Urinary bladder (tissue), 3 donors: ENCODE measurements at regions not wholly inside any gene's neighbourhood (a gene's known extent, or its start where the extent isn't known, plus 50 kb on each side); places are given as distances from the start of the nearest gene placed in this dataset.
A peak's percentile ranks its signal among the peaks of the same experiment; 100 is the strongest.

ENCODE experiments used
- DNase-seq: peaks from one replicate; pipeline ENCODE4 v3.0.0-alpha.2; 2015; ENCODE audit errors: extremely low spot score
- H3K27ac ChIP-seq: one replicate; pipeline ENCODE4 v1.5.1; 2013; ENCODE audit warnings: low read depth, mild to moderate bottlenecking, moderate library complexity
- H3K36me3 ChIP-seq: one replicate; pipeline ENCODE4 v1.6.1; 2013; ENCODE audit warnings: mild to moderate bottlenecking, moderate library complexity; ENCODE audit not compliant: insufficient read depth
- H3K4me1 ChIP-seq: one replicate; pipeline ENCODE4 v1.6.1; 2013; ENCODE audit warnings: mild to moderate bottlenecking, moderate library complexity; ENCODE audit not compliant: insufficient read depth
- H3K4me3 ChIP-seq: one replicate; pipeline ENCODE4 v1.5.1; 2013; ENCODE audit warnings: low read depth, low read length
- WGBS: extraction: QIAGEN DNeasy Blood & Tissue Kit; methylation state at CpG from one replicate; pipeline ENCODE4 v1.1.7; 2013; 5-methylcytosine and 5-hydroxymethylcytosine counted together
- donor health status: healthy with polysubstance abuse.
- donor health status: healthy.

DNA sequence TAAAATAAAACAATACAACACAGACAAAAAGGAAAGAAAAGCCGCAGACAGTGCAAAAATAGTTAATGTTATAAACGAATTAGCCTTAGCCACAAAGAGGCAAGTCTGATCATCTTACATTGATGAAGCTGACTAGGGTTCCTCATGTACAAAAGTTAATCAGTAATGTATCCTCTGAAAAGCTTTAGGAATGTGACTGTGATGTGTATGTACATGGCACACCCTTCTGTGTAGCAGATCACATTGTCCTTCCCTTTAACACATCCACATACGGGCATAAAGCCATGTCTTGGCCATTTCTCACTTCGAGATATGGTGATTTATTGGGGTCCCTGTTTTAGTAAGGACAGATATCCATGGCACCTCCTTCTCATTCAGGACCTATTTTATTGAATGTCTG is 1327.5 kb upstream of the CDH8 start:
- Histone ChIP-seq H3K36me3 (no peaks in the 10 kb centered on the region), H3K27ac (no peak overlapping the region), H3K4me3 (no peak overlapping the region), H3K4me1 (no peaks in the 10 kb centered on the region)
- WGBS: 82% methylated on average over 4 of the region's 4 CpGs
- no peak for DNase-seq

GRCh38 chr16:63361032-63361624 is 1324.9 kb upstream of the CDH8 start:
- peak; percentile 11 for DNase-seq
- Histone ChIP-seq H3K4me1 (no peaks in the 10 kb centered on the region), H3K27ac (no peak overlapping the region), H3K4me3 (no peak overlapping the region), H3K36me3 (no peaks in the 10 kb centered on the region)
- WGBS: 0% methylated on average over 1 of the region's 1 CpG

DNA sequence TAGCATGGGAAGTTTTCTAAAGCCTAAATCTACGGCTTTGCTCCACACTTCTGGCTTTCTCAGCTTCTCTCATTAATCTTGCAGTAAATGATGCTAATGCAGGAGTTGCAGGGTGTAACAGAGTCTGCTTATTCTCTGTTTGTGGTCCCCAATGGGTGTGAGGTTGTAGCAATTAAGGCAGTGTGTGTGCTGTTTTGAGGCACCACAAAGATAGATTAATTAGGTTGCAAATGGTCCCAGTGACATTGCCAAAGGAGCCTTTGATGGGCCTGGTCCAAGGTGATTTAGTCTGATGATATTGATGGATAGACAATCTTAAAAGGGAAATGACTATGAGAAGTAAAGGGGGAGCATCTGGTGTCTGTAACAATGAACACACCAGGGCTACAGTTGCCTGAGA is 1313.7 kb upstream of the CDH8 start:
- H3K4me3 ChIP-seq: no peak overlapping the region
- no peaks in the 10 kb centered on the region for H3K4me1 ChIP-seq
- no peak for DNase-seq
- WGBS: 77% methylated on average over 1 of the region's 1 CpG
- no peak overlapping the region for H3K27ac ChIP-seq
- H3K36me3 ChIP-seq: no peaks in the 10 kb centered on the region

GRCh38 chr16:63346000-63346399 is 1309.8 kb upstream of the CDH8 start:
- no peak overlapping the region for H3K27ac ChIP-seq
- DNase-seq: no peak
- H3K4me1 ChIP-seq: no peaks in the 10 kb centered on the region
- H3K36me3 ChIP-seq: no peaks in the 10 kb centered on the region
- H3K4me3 ChIP-seq: no peak overlapping the region
- WGBS: 88% methylated on average over 3 of the region's 3 CpGs

GRCh38 chr16:63337264-63337663 is 1301.0 kb upstream of the CDH8 start:
- DNase-seq: no peak
- H3K4me3 ChIP-seq: no peak overlapping the region
- 73% methylated on average over 1 of the region's 1 CpG for WGBS
- H3K4me1 ChIP-seq: no peaks in the 10 kb centered on the region
- H3K36me3 ChIP-seq: no peaks in the 10 kb centered on the region
- no peak overlapping the region for H3K27ac ChIP-seq

- Histone ChIP-seq H3K4me1 (no peaks in the 10 kb centered on the region), H3K36me3 (no peaks in the 10 kb centered on the region), H3K27ac (no peak overlapping the region), H3K4me3 (no peak overlapping the region)
- WGBS: 76% methylated on average over 3 of the region's 3 CpGs
- DNase-seq: no peak
Measured at GRCh38 chr16:63331111-63331510, 1294.9 kb upstream of the CDH8 start.

GRCh38 chr16:63326736-63327339 is 1290.6 kb upstream of the CDH8 start:
- no peaks in the 10 kb centered on the region for H3K36me3 ChIP-seq
- 88% methylated on average over 3 of the region's 3 CpGs for WGBS
- no peak overlapping the region for H3K27ac ChIP-seq
- H3K4me1 ChIP-seq: no peaks in the 10 kb centered on the region
- no peak for DNase-seq
- no peak overlapping the region for H3K4me3 ChIP-seq

DNA sequence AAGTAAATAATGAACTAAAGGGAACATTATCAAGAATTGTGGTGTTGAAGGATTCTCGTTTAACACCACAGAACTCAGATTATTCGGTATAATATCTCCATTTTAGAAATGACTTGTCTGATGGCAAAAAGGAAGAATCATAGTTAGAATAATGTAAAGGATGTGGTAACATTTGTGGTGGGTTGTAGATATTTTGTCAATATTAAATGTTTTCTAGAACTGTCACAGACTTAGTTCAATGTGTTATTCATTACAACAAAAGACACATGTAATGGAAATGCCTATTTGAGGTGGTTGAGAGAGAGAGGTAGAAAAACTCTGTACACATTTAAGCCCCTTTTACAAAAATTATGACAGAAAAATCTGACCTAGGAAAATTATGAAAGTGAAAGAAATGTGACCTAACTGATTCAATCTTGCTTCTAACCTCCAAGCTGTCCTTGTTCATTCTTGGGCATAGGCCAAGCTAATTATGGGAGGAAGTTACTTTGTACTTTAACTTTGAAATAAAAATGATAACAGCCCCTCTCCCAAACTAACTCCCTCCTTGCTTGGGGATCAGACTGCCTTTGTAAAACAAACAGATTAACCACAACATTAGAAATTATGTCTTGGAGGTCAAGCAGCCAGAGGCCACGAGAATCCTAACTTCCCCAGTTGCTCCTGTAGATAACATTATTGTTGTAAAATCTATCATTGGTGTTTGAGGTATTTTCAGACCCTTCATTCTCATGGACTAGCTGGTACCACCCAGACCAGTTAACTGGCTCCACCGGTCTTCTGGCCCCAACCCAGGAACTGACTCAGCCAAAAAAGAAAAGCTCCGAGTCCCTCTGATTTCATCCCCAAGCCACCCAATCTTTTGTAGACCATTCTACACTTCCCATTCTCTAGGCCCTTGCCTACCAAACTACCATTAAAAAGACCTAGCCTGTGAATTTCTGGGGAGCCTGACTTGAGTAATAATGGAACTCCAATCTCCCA is 1287.8 kb upstream of the CDH8 start:
- Histone ChIP-seq H3K4me3 (no peak overlapping the region), H3K4me1 (no peaks in the 10 kb centered on the region), H3K27ac (no peak overlapping the region), H3K36me3 (no peaks in the 10 kb centered on the region)
- DNase-seq: no peak
- WGBS: 65% methylated on average over 5 of the region's 5 CpGs

DNA sequence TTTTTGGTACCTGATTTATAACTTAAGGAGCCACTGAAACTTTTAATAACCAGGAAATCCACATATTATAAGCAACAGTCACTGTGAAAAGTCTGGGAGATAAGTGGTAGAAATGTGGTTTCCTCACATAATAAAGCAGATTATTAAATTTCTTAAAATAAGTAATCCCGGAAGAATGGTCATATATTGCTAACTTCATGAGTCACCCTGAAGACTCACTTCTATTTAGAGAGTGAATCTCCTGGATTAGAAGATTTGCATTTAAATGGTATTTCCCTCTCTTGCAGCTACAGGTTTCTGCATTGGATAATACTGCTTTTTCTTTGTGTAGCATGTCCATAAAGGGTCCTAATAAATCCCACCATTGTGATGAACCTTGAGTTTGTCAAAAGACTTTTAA is 1286.8 kb upstream of the CDH8 start:
- H3K36me3 ChIP-seq: no peaks in the 10 kb centered on the region
- no peaks in the 10 kb centered on the region for H3K4me1 ChIP-seq
- no peak overlapping the region for H3K27ac ChIP-seq
- no peak overlapping the region for H3K4me3 ChIP-seq
- WGBS: 57% methylated on average over 1 of the region's 1 CpG
- DNase-seq: no peak

DNA sequence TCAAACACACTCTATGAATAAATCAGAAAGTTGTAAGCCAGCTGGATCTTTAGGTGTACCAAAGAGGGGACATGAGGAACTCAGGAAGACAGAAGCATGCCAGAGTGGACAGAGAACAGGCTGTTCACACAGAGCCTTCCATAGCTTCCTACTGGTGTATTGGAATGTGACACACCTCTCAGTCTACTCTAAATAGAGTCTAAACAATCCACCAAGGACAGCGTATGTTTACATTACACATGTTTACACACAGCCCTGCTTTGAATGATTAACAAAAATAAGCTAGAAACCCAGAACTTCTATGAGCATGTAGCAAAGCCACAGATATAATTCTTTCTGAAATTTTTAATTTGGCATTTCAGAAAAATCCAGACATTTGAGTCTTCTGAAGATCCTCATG is 1279.0 kb upstream of the CDH8 start:
- Histone ChIP-seq H3K4me3 (no peak overlapping the region), H3K36me3 (no peaks in the 10 kb centered on the region), H3K27ac (no peak overlapping the region), H3K4me1 (no peaks in the 10 kb centered on the region)
- 45% methylated on average over 1 of the region's 1 CpG for WGBS
- no peak for DNase-seq

DNA sequence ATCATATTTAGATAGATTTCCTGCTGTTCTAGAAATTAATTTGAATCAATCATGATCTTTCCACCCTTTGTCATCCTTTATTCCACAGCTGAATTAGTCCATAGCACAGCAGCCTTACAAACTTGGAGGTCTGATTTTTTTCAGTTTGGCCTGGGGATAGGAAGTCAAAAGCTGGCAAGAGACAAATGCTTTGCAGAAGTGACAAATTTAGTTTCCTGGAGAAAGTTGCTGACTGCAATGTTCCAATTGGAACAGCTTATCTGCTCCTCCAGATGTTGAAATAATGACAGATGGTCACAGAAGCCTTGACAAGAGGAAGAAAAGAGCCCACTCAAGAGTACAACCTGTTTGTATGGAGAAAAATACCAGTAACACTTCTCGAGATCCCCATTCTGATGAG is 1276.1 kb upstream of the CDH8 start:
- H3K4me3 ChIP-seq: no peak overlapping the region
- H3K4me1 ChIP-seq: no peaks in the 10 kb centered on the region
- WGBS: 45% methylated on average over 1 of the region's 1 CpG
- H3K36me3 ChIP-seq: no peaks in the 10 kb centered on the region
- no peak for DNase-seq
- no peak overlapping the region for H3K27ac ChIP-seq

GRCh38 chr16:63311313-63311712 is 1275.1 kb upstream of the CDH8 start:
- no peak overlapping the region for H3K4me3 ChIP-seq
- WGBS: 70% methylated on average over 3 of the region's 3 CpGs
- no peak overlapping the region for H3K27ac ChIP-seq
- no peaks in the 10 kb centered on the region for H3K36me3 ChIP-seq
- no peak for DNase-seq
- H3K4me1 ChIP-seq: no peaks in the 10 kb centered on the region

- Histone ChIP-seq H3K4me3 (no peak overlapping the region), H3K36me3 (no peaks in the 10 kb centered on the region), H3K4me1 (no peaks in the 10 kb centered on the region), H3K27ac (no peak overlapping the region)
- WGBS: 58% methylated on average over 2 of the region's 2 CpGs
- DNase-seq: no peak
Measured at GRCh38 chr16:63302811-63303210, 1266.6 kb upstream of the CDH8 start.

DNA sequence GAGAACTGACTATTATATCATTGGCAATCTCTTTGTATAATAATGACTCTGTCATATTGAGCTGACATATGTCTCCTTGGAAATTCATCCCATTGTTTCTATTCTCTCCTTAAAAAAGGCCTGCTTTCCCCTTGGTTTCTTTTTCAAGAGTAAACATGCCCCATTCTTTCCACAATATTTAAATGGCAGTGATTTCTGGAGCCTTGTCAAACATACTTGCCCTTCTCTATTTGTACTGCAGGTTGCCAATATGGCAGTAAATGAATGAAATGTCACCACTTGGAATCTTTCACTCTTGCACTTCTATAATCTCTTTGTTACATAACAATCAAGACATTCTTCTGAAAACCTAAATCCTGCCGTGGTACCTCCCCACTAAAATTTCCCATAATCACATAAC is 1265.1 kb upstream of the CDH8 start:
- Histone ChIP-seq H3K4me1 (no peaks in the 10 kb centered on the region), H3K27ac (no peak overlapping the region), H3K4me3 (no peak overlapping the region), H3K36me3 (no peaks in the 10 kb centered on the region)
- DNase-seq: no peak
- 57% methylated on average over 1 of the region's 1 CpG for WGBS
